LNCaP clone FGC (cell line): ENCODE measurements at regions not wholly inside any gene's neighbourhood (a gene's known extent, or its start where the extent isn't known, plus 50 kb on each side); places are given as distances from the start of the nearest gene placed in this dataset.

Experiments used
- DNase-seq: peaks from one replicate; pipeline ENCODE4 v3.0.0-alpha.2; 2011; ENCODE audit warnings: low read depth
- H3K4me3 ChIP-seq: 2 replicates; pipeline ENCODE4 v1.5.1; 2011; ENCODE audit warnings: mild to moderate bottlenecking, low read depth, low read length, control low read depth
- TF ChIP-seq, protein P1 (sequence below): IDR thresholded peaks from 2 replicates; pipeline ENCODE4 v1.5.1; 2012; ENCODE audit warnings: mild to moderate bottlenecking; ENCODE audit not compliant: control insufficient read depth, insufficient read depth; ENCODE audit errors: extremely low read depth

DNA sequence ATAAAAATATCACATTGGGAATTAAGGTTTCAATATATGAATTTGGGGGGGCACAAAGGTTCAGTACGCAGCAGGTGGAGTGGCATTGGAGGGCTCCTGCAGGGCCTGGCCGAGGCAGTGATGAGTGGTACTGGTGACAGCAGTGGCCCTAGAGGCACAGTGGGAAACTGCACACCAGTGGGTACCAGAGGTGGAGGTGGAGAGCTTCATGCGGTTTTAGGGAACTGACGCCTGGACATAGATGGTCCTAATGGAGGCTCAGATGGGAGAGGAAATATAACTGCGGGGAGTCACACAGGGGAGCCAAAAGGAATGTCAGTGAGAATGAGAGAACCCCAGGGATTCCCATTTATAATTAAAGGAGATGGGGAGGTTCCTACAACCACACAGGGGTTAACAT lies 156.2 kb downstream of the COG6 start:
- TF ChIP-seq, protein P1, sequence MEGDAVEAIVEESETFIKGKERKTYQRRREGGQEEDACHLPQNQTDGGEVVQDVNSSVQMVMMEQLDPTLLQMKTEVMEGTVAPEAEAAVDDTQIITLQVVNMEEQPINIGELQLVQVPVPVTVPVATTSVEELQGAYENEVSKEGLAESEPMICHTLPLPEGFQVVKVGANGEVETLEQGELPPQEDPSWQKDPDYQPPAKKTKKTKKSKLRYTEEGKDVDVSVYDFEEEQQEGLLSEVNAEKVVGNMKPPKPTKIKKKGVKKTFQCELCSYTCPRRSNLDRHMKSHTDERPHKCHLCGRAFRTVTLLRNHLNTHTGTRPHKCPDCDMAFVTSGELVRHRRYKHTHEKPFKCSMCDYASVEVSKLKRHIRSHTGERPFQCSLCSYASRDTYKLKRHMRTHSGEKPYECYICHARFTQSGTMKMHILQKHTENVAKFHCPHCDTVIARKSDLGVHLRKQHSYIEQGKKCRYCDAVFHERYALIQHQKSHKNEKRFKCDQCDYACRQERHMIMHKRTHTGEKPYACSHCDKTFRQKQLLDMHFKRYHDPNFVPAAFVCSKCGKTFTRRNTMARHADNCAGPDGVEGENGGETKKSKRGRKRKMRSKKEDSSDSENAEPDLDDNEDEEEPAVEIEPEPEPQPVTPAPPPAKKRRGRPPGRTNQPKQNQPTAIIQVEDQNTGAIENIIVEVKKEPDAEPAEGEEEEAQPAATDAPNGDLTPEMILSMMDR, result no peak
- H3K4me3 ChIP-seq, result no peak overlapping the region
- DNase-seq, result no peak

DNA sequence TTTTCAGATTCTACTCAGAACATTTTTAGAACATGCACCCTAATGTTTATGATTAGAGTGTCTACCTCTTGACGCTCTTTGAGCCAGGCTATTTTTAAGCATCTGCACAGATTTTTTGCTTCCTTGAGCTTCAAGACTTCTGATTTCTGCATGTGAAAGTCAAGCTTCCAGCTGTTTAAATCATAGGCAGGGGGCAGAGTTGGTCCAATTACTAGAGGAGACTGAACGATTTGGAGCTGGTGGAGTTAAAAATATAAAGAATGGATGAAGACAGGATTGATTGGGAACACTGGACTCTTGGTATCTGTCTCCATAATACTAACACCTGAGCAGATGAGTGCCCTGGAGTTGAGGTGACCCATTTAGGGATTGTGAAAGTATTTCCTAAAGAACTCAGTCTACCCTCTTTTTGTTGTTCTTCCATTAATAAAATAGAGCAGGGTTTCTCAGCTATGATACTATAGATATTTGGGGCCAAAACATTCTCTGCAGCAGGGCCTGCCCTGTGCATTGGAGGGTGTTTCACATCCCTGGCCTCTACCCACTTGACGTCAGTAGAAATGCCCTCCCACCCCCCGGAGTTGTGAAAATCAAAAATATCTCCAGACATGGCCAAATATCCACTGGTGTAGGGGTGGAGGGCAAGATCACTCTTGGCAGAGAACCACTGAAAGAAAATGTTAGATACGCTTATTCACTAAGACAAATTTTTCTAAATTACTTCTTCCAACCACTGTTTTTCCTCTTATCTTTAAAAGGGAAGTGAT lies 160.1 kb downstream of the COG6 start:
- TF ChIP-seq, protein P1, result no peak
- no peak for DNase-seq
- no peak overlapping the region for H3K4me3 ChIP-seq

DNA sequence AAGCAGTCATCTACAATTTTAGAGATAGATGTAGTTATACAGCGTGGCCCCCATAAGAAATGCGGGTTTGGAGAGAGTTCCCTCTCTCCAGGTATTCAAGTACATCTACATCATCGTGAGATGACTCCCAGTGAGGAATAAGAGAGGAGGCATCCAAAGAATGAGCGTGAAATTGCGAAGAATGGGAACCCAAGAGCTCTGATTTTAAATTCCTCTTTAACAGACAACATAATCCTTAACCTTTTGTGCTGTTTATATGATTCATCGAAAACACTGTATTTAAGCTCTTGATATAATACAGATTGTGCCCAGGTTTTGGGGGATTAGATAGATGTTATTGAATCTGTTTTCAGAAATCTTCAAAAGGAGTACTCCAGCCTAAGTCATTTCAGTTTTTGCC lies 161.5 kb downstream of the COG6 start:
- no peak for DNase-seq
- no peak overlapping the region for H3K4me3 ChIP-seq
- TF ChIP-seq, protein P1, result no peak

DNA sequence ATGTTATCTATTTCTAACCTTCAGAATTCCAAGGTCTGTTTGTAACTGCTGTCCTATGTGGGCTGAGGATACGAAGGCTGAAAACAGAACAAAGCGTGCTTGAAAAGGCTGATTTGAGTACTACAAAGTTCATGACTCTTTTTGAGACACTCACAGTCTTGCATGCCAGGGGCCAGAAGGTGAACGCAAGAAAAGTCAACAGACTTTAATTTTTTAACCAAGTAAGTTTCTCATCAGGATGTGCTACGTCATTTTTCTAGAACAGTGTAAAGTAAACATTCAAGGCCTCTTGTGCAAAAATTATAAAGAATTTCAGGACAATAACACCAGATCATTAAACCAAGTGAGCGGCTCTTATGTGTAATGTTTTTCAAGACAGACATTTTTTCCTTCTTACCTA lies 163.5 kb downstream of the COG6 start:
- no peak overlapping the region for H3K4me3 ChIP-seq
- TF ChIP-seq, protein P1, result no peak
- DNase-seq, result no peak

DNA sequence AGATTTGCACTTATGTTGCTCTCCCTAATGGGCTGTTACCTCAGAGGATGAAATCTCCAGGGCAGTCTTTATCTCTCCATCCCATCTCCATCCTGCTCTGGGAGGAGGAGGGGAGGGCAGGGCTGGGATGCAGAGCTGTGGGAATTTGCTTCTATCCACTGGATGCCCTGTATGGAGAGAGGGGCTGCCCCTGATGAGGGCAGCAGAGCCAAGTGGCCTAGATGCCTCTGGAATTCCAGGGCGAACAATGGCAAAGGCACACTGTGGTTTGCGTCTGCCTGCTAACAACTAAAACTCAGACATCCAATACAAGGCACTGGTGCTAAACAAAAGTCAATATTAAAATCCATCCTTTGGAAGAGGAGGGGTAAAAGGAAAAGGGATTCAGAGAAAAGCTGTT lies 165.1 kb downstream of the COG6 start:
- no peak overlapping the region for H3K4me3 ChIP-seq
- TF ChIP-seq, protein P1, result no peak
- no peak for DNase-seq

DNA sequence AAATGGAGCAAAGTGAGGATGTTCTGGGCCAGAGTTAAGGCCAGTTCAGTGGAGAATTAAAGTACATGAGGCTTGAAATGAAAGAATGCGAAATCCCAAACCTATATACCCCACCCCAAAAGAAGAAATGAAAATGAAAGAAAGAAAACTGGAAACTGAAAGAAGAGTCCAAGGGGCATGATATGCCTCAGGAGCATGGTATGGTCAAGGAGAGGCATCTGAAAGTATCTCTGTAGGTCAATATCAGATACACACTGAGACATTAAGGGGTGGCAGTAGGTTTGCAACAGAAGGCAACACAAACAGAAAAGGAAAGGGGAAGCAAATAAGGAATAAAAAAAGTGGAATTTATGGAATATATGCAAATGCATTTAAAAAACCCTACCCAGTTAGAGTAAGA lies 166.5 kb downstream of the COG6 start:
- no peak for DNase-seq
- TF ChIP-seq, protein P1, result no peak
- no peak overlapping the region for H3K4me3 ChIP-seq

DNA sequence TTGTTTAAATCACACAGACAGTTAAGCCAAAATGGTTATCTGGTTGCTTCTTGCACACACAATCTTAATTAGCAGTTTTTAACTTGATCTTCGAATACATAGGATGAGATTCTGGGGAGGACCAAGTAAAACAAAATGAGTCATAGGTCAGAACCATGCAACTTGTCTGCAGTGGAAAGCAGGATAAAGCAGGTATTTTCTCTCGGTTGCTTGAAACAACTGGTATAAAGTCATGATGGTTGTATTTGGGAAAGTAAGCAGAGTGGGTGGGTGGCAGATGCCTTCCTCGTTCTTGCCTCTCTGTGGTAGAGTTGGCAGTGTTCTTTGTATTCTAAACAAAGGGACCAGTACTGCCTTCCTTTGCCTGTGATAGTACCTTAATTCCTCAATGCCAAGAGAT lies 167.0 kb downstream of the COG6 start:
- DNase-seq, result no peak
- H3K4me3 ChIP-seq, result no peak overlapping the region

More for the DNA sequence above, 167.0 kb downstream of the COG6 start:
- TF ChIP-seq, protein P1, result no peak
